CD4-positive, alpha-beta T cell treated with Interleukin-1 beta for 1 hour (primary cell): ENCODE measurements at regions not wholly inside any gene's neighbourhood (a gene's known extent, or its start where the extent isn't known, plus 50 kb on each side); places are given as distances from the start of the nearest gene placed in this dataset.

Experiments used
- DNase-seq, 2 donors: peaks; one replicate each; pipeline ENCODE4 v3.0.0-alpha.2; 2020 to 2022

GRCh38 chr11:92324890-92325289, 100.3 kb downstream of the FAT3 start:
- DNase-seq: no peak

GRCh38 chr11:92325416-92325815, 100.8 kb downstream of the FAT3 start:
- no peak for DNase-seq

DNA sequence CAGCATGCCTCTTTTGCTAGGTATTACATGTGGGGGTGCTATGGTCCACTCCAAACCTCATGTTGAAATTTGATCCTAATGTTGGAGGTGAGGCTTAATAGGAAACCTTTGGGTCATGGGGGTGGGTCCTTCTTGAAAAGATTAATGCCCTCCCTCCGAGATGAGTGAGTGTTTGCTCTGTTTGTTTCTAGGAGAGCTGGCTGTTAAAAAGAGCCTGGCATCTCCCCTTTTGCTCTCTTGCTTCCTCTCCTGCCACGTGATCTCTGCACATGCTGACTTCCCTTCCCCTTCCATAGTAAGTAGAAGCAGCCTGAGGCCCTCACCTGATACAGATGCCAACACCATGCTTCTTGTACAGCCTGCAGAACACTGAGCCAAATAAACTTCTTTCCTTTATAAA, 104.5 kb downstream of the FAT3 start:
- no peak for DNase-seq

DNA sequence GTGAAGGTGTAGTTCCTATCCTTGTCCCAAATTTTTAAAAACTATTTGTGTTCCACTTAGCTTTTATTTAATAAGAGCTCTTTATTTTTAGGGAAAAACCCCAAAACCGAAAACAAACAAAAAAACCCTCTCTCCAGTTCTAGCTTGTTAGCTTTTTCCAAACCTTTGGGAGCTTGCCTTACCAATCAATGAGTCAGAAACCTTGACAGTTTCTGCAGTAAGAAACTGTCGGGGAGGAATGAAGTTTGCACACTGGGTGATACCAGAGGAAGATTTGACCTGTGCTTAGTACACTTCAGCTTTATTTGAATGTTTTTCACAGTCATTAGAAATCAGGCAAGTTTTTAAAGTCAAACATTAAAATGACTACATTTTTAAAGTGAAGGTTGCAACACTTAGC, 105.0 kb downstream of the FAT3 start:
- no peak for DNase-seq

DNA sequence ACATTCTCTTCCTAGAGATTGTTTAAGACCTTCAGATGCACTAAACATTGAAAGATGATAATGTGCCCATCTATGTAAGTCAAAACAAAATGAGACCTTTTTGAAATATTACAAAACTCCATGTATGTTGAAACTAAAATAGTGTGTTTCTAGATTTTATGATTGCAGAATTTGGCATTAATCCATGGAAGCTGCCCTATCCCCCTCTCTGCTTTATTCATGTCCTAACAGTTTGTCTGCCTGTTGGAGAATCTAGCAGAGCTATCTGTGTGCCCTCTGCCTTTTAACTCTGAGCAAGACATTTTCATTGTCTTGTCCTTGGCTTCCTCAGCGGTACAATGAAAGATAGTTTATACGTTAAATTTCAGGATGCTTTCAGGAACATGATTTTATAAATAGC, 105.5 kb downstream of the FAT3 start:
- no peak for DNase-seq

DNA sequence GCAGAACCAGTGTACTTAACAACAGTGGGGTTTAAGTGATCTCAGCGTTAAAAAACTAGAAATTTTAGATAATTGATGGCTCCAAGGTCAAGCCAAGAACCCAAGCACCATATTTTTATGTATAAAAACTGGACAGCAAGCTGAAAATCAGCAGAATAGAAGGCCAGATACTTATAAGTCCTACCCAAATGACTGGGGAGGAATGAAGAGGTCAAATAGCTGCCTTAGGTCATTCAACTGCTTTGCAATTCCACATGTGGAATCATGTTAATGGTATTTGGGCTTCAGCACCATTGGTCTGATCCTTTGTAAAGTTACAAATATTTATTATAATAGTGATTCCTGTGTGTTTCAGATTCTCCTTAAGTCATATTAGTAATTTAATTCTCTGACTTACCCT, 108.4 kb downstream of the FAT3 start:
- no peak for DNase-seq

- no peak for DNase-seq
Observed at GRCh38 chr11:92340839-92341238, 116.2 kb downstream of the FAT3 start.

DNA sequence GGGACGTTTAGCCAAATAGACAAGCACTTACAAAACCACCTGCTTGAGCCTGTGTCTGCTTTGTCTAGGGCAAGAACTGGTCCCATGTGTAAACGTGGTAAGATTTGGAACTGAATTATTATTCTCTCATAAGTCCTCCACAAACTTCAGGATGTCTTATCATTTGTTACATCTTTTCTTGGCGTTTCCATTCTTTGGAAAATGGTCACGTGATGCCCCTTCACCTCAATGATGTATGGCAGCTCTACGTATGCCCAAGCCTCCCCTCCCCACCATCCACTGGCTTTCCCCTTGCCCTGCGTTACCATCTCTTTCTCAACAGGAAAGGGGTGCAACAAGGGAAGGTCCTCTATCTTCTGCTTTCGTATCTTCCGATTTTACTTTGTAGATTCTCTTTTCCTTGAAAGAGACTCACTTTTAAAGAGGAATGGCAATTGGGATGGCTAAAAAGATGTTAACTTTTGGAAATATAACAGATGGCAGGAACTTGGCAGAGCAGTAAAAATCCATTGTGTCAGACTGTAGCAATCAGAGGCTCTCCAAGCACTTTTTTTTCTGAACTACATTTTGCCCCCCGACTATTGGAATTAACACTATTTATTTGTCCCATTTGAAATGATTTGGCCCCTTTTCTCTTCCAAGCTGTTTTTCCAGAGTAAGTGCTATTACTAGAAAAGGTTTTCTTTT, 117.6 kb downstream of the FAT3 start:
- DNase-seq: no peak

DNA sequence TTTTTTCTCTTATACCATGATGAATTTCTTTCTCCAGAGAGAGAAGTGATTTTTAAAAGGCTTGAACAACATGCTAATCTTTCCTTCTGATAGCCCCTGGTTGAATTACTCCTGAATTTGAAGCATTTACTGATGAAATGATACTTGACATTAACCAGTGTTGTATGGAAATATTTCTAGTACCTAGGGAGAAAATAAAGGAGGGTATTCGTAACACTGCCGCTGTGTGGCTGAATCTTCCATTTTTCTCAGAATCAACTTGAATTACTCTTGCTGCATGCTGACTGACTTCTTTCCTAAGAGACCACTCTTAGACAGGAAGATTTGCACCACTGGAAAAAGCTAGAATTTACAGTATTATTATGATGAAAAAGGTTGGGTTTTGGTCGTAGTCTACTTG, 118.3 kb downstream of the FAT3 start:
- no peak for DNase-seq

- no peak for DNase-seq
Observed at GRCh38 chr11:92346220-92346619, 121.6 kb downstream of the FAT3 start.

DNA sequence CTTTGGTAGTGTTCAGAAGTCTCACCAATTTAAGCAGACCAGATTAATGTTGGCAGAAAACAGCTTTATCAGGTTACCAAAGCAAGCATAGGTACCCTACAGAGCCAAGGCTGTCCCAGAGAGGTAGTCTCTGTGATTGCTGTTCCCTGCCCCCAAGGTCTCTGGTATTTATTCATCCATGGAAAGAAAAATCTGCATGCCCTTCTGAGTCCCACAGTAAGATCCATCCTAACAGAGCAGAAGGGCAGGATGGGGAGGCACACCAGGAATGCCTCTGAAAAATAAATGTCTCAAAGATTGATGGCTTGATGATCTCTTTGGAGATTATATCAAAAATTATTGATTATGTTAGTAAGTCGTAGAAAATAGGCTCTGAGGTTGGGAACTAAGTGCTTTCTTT, 122.8 kb downstream of the FAT3 start:
- no peak for DNase-seq

- no peak for DNase-seq
Observed at GRCh38 chr11:92349486-92350156, 125.0 kb downstream of the FAT3 start.

- no peak for DNase-seq
Observed at GRCh38 chr11:92357344-92357743, 132.7 kb downstream of the FAT3 start.

GRCh38 chr11:92357841-92358240, 133.2 kb downstream of the FAT3 start:
- DNase-seq: no peak

- DNase-seq: no peak
Observed at GRCh38 chr11:92361551-92361950, 136.9 kb downstream of the FAT3 start.

DNA sequence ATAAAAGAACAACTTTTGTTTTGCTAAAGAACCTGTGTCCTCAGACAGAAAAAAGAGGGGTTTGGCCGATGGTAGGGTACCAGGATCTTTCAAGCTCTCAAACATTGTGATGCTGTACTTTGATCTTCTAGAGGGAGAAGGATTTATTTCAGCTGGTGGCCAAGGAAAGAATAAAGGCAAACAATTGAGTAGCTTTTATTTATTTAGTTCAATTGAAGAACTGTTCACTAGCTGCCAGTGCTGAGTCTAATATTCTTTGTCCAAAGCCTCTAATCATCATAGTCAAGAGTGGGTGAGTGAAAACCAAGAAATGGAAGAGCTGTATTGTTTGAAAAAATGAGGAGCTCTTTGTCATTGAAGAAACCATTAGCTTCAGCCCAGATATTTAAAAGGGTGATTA, 138.4 kb downstream of the FAT3 start:
- DNase-seq: no peak

DNA sequence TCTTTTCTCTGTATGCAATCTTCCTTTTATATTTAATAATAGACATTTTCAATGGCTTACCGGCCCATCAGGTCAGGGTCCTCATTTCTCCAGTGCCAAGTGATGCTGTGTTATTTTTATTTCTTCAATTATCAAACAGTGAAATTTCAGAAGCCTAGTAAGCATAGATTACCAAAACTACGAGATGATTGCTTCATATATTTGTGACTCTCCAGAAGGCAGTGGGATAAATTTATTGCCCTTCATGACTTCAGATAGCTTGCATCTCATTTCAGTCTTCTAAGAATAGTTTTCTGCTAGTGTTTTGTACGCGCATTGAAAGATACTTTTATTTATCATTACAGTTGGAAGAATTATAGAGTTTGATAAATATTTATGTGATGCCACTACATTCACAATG, 139.6 kb downstream of the FAT3 start:
- no peak for DNase-seq

DNA sequence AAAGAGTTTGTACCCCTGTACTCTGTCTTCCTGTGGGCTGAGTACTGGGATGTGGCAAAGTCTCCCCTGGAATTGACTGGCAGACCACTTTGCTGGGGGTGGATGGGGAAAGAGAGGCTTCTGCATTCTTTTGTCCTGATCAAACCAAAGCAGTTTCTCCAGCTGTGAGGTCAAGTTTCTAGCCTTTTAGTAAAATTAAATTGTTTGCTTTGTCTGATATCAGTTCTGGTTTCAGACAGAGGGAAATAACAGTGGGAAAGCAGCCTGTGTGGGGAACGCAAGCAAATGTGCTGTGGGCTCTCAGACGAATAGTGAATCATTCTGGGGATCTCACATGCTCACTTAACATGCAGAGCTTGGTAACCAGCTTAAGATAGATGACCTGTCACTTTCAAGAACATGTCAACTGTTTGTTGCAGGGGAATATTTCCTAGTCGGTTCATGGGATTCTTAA, 151.6 kb downstream of the FAT3 start:
- no peak for DNase-seq

DNA sequence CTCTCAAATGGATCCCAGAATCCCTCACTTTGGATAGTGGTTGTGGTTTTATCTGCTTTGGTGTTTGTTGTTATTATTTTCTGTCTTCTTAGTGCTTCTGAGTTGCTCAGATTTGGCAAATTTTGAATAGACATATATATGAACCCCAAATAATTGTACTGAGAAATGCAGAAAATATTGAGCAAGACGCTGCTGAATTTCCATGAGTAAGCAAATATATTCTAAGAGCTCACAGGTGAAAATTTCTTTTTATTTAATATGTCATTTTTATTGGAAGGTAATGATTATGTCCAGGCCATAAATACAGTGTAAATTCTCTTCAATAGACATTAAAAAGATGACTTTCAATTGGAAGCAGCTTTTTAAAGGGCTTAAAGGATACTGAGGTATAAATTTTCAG, 152.1 kb downstream of the FAT3 start:
- no peak for DNase-seq

- DNase-seq: no peak
Observed at GRCh38 chr11:92380882-92381281, 156.3 kb downstream of the FAT3 start.

GRCh38 chr11:92382311-92382710, 157.7 kb downstream of the FAT3 start:
- no peak for DNase-seq

- DNase-seq: no peak
Observed at GRCh38 chr11:92383430-92383829, 158.8 kb downstream of the FAT3 start.

GRCh38 chr11:92384358-92384757, 159.7 kb downstream of the FAT3 start:
- no peak for DNase-seq

GRCh38 chr11:92384802-92385201, 160.2 kb downstream of the FAT3 start:
- peak in 1 of 2 donors; percentile 5 for DNase-seq

DNA sequence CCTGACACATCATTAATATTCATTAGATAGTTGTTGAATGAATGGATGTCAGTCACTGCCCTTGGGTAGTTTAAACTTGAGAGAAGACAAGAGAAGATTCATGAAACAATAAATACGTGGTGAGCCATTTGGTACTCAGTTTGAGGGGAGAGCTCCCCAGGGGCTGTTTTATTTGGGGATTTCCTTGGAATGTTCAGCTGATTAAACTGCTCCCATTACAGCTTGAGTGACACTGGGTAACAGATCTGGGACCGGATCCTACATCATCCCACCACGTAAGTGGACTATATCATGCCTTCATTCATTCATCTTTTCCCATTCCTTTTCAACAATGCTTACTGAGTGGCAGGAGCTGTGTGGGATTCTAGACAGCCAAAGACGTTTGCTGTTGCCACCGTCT, 162.0 kb downstream of the FAT3 start:
- no peak for DNase-seq
